ENCODE measurements at regions not wholly inside any gene's neighbourhood (a gene's known extent, or its start where the extent isn't known, plus 50 kb on each side); places are given as distances from the start of the nearest gene placed in this dataset.

DNA sequence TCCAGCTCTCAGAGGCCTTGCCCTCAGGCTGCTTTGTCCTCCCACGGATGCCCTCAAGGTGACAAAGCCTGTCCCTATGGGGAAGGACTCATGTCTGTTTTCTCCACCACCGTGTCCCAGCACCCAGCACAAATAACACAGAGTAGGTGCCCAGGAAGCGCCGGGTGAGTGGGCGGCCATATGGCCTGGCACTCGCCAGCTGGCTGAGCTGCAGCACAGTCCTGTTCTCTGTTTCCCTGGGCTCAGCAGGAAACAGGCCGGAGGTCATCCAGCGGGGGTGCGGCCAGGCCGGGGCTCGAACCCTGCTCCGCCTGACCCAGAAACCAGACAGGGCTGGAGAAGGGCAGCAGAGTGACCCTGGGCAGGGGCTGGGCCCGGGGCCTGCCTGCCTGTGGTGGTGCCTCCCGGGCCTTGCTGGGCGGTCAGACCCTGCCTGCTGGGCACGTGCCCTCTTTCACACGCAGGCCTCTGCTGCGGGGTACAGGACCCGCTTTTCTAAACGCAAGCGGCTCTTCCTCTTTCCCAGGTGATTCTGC lies 139.0 kb upstream of the CIBAR2 start:
- H3K27ac ChIP-seq (ENCODE audit: low read length), result no peak overlapping the region
- TF ChIP-seq CTCF (IDR thresholded peaks at IDR 0.05; ENCODE audit: low read depth, low read length), result no peak
- no peak for TF ChIP-seq EZH2phosphoT487 (IDR thresholded peaks at IDR 0.05; ENCODE audit: low read depth)
- no peak overlapping the region for H2AFZ ChIP-seq (ENCODE audit: low read depth, low read length)
- no peaks in the 10 kb centered on the region for H3K27me3 ChIP-seq (ENCODE audit: low read depth, low read length)
- no peaks in the 10 kb centered on the region for H3K79me2 ChIP-seq (ENCODE audit: low read length)
- no peaks in the 10 kb centered on the region for H3K4me1 ChIP-seq (ENCODE audit: low read length)
- H3K36me3 ChIP-seq (replicated peaks; ENCODE audit: low read depth, low read length), result no peaks in the 10 kb centered on the region
- H4K20me1 ChIP-seq (ENCODE audit: insufficient read depth, low read length), result no peaks in the 10 kb centered on the region
- no peak overlapping the region for H3K9ac ChIP-seq (ENCODE audit: low read length)
- no peaks in the 10 kb centered on the region for H3K9me3 ChIP-seq (ENCODE audit: insufficient read depth, low read length)
- no peak overlapping the region for H3K4me2 ChIP-seq (ENCODE audit: low read length)
- H3K4me3 ChIP-seq (ENCODE audit: low read length), result no peak overlapping the region

DNA sequence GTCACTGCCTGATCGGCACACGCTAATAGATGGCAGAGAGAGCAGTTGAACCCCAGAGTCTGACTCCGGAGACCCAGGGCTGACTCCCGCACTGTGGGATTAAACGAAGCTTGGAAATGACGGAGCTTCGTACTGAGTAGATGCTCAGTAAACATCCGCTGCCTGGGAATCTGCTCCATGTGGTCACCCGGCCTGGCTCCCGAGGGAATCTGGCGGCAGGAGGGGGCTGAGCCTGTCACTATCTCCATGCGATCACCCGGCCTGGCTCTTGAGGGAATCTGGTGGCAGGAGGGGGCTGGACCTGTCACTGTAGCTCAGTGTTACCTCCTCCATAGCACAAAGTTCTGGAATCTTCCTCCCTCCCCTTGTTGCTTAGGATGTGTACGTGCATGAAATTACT lies 139.7 kb upstream of the CIBAR2 start:
- Histone ChIP-seq H3K36me3 (replicated peaks; ENCODE audit: low read depth, low read length) (no peaks in the 10 kb centered on the region), H3K9me3 (ENCODE audit: insufficient read depth, low read length) (no peaks in the 10 kb centered on the region), H3K27me3 (ENCODE audit: low read depth, low read length) (no peaks in the 10 kb centered on the region), H2AFZ (ENCODE audit: low read depth, low read length) (no peak overlapping the region), H3K4me1 (ENCODE audit: low read length) (no peaks in the 10 kb centered on the region), H3K27ac (ENCODE audit: low read length) (no peak overlapping the region), H3K9ac (ENCODE audit: low read length) (no peak overlapping the region), H3K4me2 (ENCODE audit: low read length) (no peak overlapping the region), H3K79me2 (ENCODE audit: low read length) (no peaks in the 10 kb centered on the region), H4K20me1 (ENCODE audit: insufficient read depth, low read length) (no peaks in the 10 kb centered on the region), H3K4me3 (ENCODE audit: low read length) (no peak overlapping the region)
- no peak for TF ChIP-seq CTCF (IDR thresholded peaks at IDR 0.05; ENCODE audit: low read depth, low read length)
- no peak for TF ChIP-seq EZH2phosphoT487 (IDR thresholded peaks at IDR 0.05; ENCODE audit: low read depth)

DNA sequence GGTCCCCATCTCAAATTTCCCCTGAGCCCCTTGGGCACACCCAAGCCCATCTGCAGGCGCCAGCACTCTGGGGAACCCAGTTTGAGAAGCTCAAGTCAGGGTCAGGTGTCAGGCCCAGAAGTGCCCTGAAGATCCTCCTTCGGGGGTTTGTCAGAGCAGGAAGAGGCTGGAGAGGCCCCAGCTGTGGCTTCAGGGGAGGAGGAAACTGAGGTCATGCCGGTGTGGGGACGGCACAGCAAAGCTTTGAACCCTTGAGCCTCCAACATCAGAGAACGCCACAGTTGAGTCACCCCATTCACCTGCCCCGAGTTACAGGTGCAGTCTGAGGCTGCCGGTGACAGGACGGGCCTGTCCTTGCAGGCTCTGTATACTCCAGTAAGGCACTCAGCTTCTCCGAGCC lies 140.2 kb upstream of the CIBAR2 start:
- no peaks in the 10 kb centered on the region for H3K27me3 ChIP-seq (ENCODE audit: low read depth, low read length)
- no peak overlapping the region for H3K9ac ChIP-seq (ENCODE audit: low read length)
- no peaks in the 10 kb centered on the region for H3K36me3 ChIP-seq (replicated peaks; ENCODE audit: low read depth, low read length)
- H3K4me3 ChIP-seq (ENCODE audit: low read length), result no peak overlapping the region
- no peak overlapping the region for H3K27ac ChIP-seq (ENCODE audit: low read length)
- no peaks in the 10 kb centered on the region for H4K20me1 ChIP-seq (ENCODE audit: insufficient read depth, low read length)
- no peaks in the 10 kb centered on the region for H3K9me3 ChIP-seq (ENCODE audit: insufficient read depth, low read length)
- no peaks in the 10 kb centered on the region for H3K79me2 ChIP-seq (ENCODE audit: low read length)
- H3K4me1 ChIP-seq (ENCODE audit: low read length), result no peaks in the 10 kb centered on the region
- peak overlapping the region; percentile 33; the same call in 1 of the 2 replicates for H2AFZ ChIP-seq (ENCODE audit: low read depth, low read length)
- TF ChIP-seq EZH2phosphoT487 (IDR thresholded peaks at IDR 0.05; ENCODE audit: low read depth) (no peak), CTCF (IDR thresholded peaks at IDR 0.05; ENCODE audit: low read depth, low read length) (no peak)
- no peak overlapping the region for H3K4me2 ChIP-seq (ENCODE audit: low read length)

DNA sequence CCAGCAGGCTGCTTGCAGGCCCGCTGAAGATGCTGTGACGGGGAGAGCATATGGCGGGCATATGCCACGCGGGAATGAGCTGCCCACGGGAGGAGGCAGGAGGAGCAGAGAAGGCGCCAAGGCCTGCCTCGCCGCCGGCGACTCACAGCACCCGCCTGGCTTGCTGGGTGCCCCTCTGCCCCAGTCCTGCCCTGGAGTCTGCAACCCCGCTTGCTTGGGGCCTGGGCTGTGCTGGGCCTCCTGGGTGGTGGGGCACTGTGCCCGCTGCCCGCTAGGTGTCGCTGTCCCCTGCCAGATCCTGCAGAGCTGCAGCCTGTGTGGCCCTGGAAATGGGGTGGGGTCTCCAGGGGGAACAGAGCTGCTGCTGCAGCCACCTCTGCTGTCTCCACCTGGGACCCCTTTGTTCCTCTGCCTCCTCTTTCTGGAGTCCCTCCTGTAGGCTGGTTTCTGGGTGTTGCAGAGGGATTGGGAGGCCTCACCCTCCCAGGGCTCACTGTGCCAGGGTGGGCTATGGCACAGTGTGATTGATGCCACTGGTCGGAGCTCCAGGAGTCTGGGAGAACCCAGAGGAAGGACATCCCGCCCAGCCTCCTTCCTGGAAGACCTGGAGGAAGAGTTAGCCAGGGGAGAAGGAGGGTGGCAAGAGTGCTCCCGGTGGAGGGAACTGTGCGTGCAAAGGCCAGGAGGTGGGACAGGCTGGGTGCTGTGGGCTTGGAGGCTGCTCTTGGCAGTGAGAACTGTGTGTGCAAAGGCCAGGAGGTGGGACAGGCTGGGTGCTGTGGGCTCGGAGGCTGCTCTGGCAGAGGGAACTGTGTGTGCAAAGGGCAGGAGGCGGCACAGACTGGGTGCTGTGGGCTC lies 141.0 kb upstream of the CIBAR2 start:
- Histone ChIP-seq H2AFZ (ENCODE audit: low read depth, low read length) (no peak overlapping the region), H3K9me3 (ENCODE audit: insufficient read depth, low read length) (no peaks in the 10 kb centered on the region), H3K4me1 (ENCODE audit: low read length) (no peaks in the 10 kb centered on the region), H3K27me3 (ENCODE audit: low read depth, low read length) (no peaks in the 10 kb centered on the region), H3K9ac (ENCODE audit: low read length) (no peak overlapping the region), H3K4me3 (ENCODE audit: low read length) (no peak overlapping the region), H3K27ac (ENCODE audit: low read length) (no peak overlapping the region), H3K4me2 (ENCODE audit: low read length) (no peak overlapping the region), H3K36me3 (replicated peaks; ENCODE audit: low read depth, low read length) (no peaks in the 10 kb centered on the region), H3K79me2 (ENCODE audit: low read length) (no peaks in the 10 kb centered on the region), H4K20me1 (ENCODE audit: insufficient read depth, low read length) (no peaks in the 10 kb centered on the region)
- TF ChIP-seq EZH2phosphoT487 (IDR thresholded peaks at IDR 0.05; ENCODE audit: low read depth) (no peak), CTCF (IDR thresholded peaks at IDR 0.05; ENCODE audit: low read depth, low read length) (peak; percentile 91)
